Pancreas (tissue), 10 donors: ENCODE measurements at regions not wholly inside any gene's neighbourhood (a gene's known extent, or its start where the extent isn't known, plus 50 kb on each side); places are given as distances from the start of the nearest gene placed in this dataset.

Experiments used
- ATAC-seq, 4 donors: fragments of 200-7000 bp; cut with Tn5 transposase; one replicate each; pipeline versions ENCODE4 v1.8.0 to v1.9.1; 2020; ENCODE audit warnings: mild to moderate bottlenecking in 4 of 4, moderate library complexity in 4 of 4
- DNase-seq, 6 donors: peaks; one replicate each; pipeline ENCODE4 v3.0.0-alpha.2; 2020
- FAIRE-seq: peaks from 2 replicates; lab custom pipeline; 2012; peaks lifted over from hg19 to GRCh38; lab: Jason Lieb, UNC
- H3K27ac ChIP-seq, 4 donors: fragments of 200-600 bp; sonication (generic); 1 replicate in 3 of 4; 2 replicates in 1 of 4; pipeline versions ENCODE4 v1.5.0 to v1.8.0; 2020
- H3K27me3 ChIP-seq, 4 donors: fragments of 200-600 bp; one replicate each; pipeline ENCODE4 v1.8.0; 2021
- H3K36me3 ChIP-seq, 3 donors: fragments of 200-600 bp; sonication (generic) in 1 of 3; one replicate each; pipeline versions ENCODE4 v1.5.0 to v1.8.0; 2020 to 2021
- H3K4me1 ChIP-seq, 3 donors: fragments of 200-600 bp; one replicate each; pipeline ENCODE4 v1.8.0; 2021
- H3K4me3 ChIP-seq, 4 donors: fragments of 200-600 bp; sonication (generic) in 2 of 4; one replicate each; pipeline versions ENCODE4 v1.5.0 to v1.8.0; 2020 to 2021
- H3K9me3 ChIP-seq, 4 donors: fragments of 200-600 bp; one replicate each; pipeline ENCODE4 v1.8.0; 2021
- CTCF ChIP-seq, 4 donors: fragments of 200-600 bp; sonication (generic) in 3 of 4; IDR thresholded peaks; one replicate each; pipeline versions ENCODE4 v1.5.0 to v1.8.0; 2021; ENCODE audit warnings: antibody characterized with exemption in 4 of 4
- WGBS, 2 donors: extraction: QIAGEN DNeasy Blood & Tissue Kit; methylation state at CpG; one replicate each; pipeline ENCODE4 v1.1.7; 2013; 5-methylcytosine and 5-hydroxymethylcytosine counted together
- intact Hi-C, 3 donors: fragments of 100-400 bp; cut with DNase I; formaldehyde crosslinking; loops; one replicate each; pipeline versions ENCODE4 v1.11.1 to v1.14.2; 2022
- donor health status: healthy with polysubstance abuse.
- donor health status: DM: no; HTN: no; CAD: no; lungs with moderate emphysema.
- donor health status: DM: no; HTN: no; CAD: no.
- donor health status: control.
- donor health status: control.
- donor health status: Bipolar disorder and iron deficiency.
- donor health status: DM: yes; HTN: yes; CAD: no.
- donor health status: DM: no; HTN: no; CAD: no.
- donor health status: DM: no; HTN: no; CAD: no.
- donor health status: DM: yes; HTN: yes; CAD: no.

GRCh38 chr6:139470997-139471396 lies 96.5 kb upstream of the CITED2 start:
- H3K27ac ChIP-seq, result no peak overlapping the region
- no peak for TF ChIP-seq CTCF (IDR thresholded peaks at IDR 0.05)
- peaks cover 5 to 25% (median 6%) of the 10 kb centered on the region in 3 donors for H3K4me1 ChIP-seq
- 96% methylated on average over 8 of the region's 8 CpGs for WGBS, 2 donors
- no peaks in the 10 kb centered on the region for H3K27me3 ChIP-seq
- no peaks in the 10 kb centered on the region for H3K36me3 ChIP-seq
- no peaks in the 10 kb centered on the region for H3K9me3 ChIP-seq
- H3K4me3 ChIP-seq, result no peak overlapping the region
- intact Hi-C loops, result no loop called here
- ATAC-seq, result no peak
- no peak for FAIRE-seq
- DNase-seq, result no peak

GRCh38 chr6:139468178-139468819 lies 93.9 kb upstream of the CITED2 start:
- H3K27ac ChIP-seq, result no peak overlapping the region
- no peaks in the 10 kb centered on the region for H3K36me3 ChIP-seq
- H3K27me3 ChIP-seq, result no peaks in the 10 kb centered on the region
- H3K4me3 ChIP-seq, result no peak overlapping the region
- intact Hi-C loops, result no loop called here
- WGBS, 2 donors, result 53 to 62% methylated on average over 4 of the region's 4 CpGs
- peaks cover 0 to 10% (median 0%) of the 10 kb centered on the region in 3 donors for H3K4me1 ChIP-seq
- FAIRE-seq, result no peak
- TF ChIP-seq CTCF (IDR thresholded peaks at IDR 0.05), result no peak
- H3K9me3 ChIP-seq, result no peaks in the 10 kb centered on the region
- DNase-seq, result no peak
- no peak for ATAC-seq

GRCh38 chr6:139457476-139457875 lies 83.0 kb upstream of the CITED2 start:
- Histone ChIP-seq H3K27ac (no peak overlapping the region), H3K36me3 (no peaks in the 10 kb centered on the region), H3K4me3 (no peak overlapping the region), H3K27me3 (no peaks in the 10 kb centered on the region), H3K4me1 (no peaks in the 10 kb centered on the region), H3K9me3 (no peaks in the 10 kb centered on the region)
- no peak for ATAC-seq
- no peak for DNase-seq
- intact Hi-C loops, result no loop called here
- 72 to 74% methylated on average over 7 of the region's 7 CpGs for WGBS, 2 donors
- no peak for FAIRE-seq
- TF ChIP-seq CTCF (IDR thresholded peaks at IDR 0.05), result no peak

GRCh38 chr6:139452148-139452876 lies 77.9 kb upstream of the CITED2 start:
- H3K27me3 ChIP-seq, result no peaks in the 10 kb centered on the region
- ATAC-seq (no peak), FAIRE-seq (no peak), DNase-seq (no peak)
- TF ChIP-seq CTCF (IDR thresholded peaks at IDR 0.05), result no peak
- intact Hi-C loops, result no loop called here
- no peak overlapping the region for H3K4me3 ChIP-seq
- 91 to 96% methylated on average over 2 of the region's 2 CpGs for WGBS, 2 donors
- peaks cover 4 to 8% (median 4%) of the 10 kb centered on the region in 3 donors for H3K4me1 ChIP-seq
- H3K36me3 ChIP-seq, result no peaks in the 10 kb centered on the region
- no peak overlapping the region for H3K27ac ChIP-seq
- H3K9me3 ChIP-seq, result no peaks in the 10 kb centered on the region

- Histone ChIP-seq H3K36me3 (no peaks in the 10 kb centered on the region), H3K9me3 (no peaks in the 10 kb centered on the region), H3K4me3 (no peak overlapping the region), H3K4me1 (peaks cover 4 to 8% (median 4%) of the 10 kb centered on the region in 3 donors), H3K27me3 (no peaks in the 10 kb centered on the region), H3K27ac (no peak overlapping the region)
- ATAC-seq (peak in 3 of 4 donors; percentile 37 to 70 (median 48)), DNase-seq (no peak), FAIRE-seq (no peak)
- intact Hi-C loops, result no loop called here
- TF ChIP-seq CTCF (IDR thresholded peaks at IDR 0.05), result no peak
Measured at GRCh38 chr6:139449611-139450000, 75.2 kb upstream of the CITED2 start.
